Bronchial epithelial cell (primary cell): ENCODE measurements at regions not wholly inside any gene's neighbourhood (a gene's known extent, or its start where the extent isn't known, plus 50 kb on each side); places are given as distances from the start of the nearest gene placed in this dataset.

ENCODE experiments used
- DNase-seq: peaks from one replicate; pipeline ENCODE4 v3.0.0-alpha.2; 2010; ENCODE audit warnings: low read depth
- FAIRE-seq: peaks from 2 replicates; lab custom pipeline; 2011; peaks lifted over from hg19 to GRCh38; lab: Jason Lieb, UNC
- H3K27me3 ChIP-seq: 2 replicates; pipeline ENCODE4 v1.5.1; 2011; ENCODE audit warnings: low read length; ENCODE audit not compliant: control insufficient read depth, insufficient read depth
- H3K36me3 ChIP-seq: 2 replicates; pipeline ENCODE4 v1.5.1; 2011; ENCODE audit warnings: low read length; ENCODE audit not compliant: control insufficient read depth, insufficient read depth
- H3K4me3 ChIP-seq: 2 replicates; pipeline ENCODE4 v1.5.1; 2011; ENCODE audit warnings: mild to moderate bottlenecking, low read depth, low read length, control low read depth
- CTCF ChIP-seq: IDR thresholded peaks from 2 replicates; pipeline ENCODE4 v1.5.1; 2011; ENCODE audit warnings: mild to moderate bottlenecking, moderate library complexity, low read length, control low read depth, inconsistent platforms; ENCODE audit not compliant: insufficient read depth, severe bottlenecking

DNA sequence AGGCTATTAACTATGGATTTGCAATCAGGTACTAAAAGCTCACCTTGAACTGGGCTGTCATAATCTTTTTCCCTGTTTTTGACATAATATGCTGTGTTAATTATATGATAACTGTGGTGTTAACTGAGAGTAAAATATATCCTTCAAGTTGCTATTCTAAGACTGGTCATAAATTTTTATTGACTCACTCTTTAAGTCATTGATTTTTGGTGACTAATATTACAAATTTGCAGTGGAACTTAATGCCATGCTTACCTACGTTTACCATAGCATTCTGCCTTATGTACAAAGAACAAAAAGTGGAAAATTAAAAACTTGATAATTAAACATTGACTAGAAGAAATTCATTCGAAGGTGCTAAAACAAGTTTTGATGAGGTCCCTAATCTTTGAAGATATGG is 872.4 kb downstream of the BRINP3 start:
- FAIRE-seq: no peak
- TF ChIP-seq CTCF: no peak
- Histone ChIP-seq H3K4me3 (no peak overlapping the region), H3K36me3 (no peaks in the 10 kb centered on the region), H3K27me3 (no peaks in the 10 kb centered on the region)
- DNase-seq: peak; percentile 58

- no peak for TF ChIP-seq CTCF
- FAIRE-seq (no peak), DNase-seq (peak; percentile 30)
- no peaks in the 10 kb centered on the region for H3K36me3 ChIP-seq
- no peaks in the 10 kb centered on the region for H3K27me3 ChIP-seq
- no peak overlapping the region for H3K4me3 ChIP-seq
Measured at GRCh38 chr1:189606047-189606446, 871.6 kb downstream of the BRINP3 start.

GRCh38 chr1:189606795-189607476 is 870.7 kb downstream of the BRINP3 start:
- no peak for TF ChIP-seq CTCF
- DNase-seq (peak; percentile 89), FAIRE-seq (no peak)

DNA sequence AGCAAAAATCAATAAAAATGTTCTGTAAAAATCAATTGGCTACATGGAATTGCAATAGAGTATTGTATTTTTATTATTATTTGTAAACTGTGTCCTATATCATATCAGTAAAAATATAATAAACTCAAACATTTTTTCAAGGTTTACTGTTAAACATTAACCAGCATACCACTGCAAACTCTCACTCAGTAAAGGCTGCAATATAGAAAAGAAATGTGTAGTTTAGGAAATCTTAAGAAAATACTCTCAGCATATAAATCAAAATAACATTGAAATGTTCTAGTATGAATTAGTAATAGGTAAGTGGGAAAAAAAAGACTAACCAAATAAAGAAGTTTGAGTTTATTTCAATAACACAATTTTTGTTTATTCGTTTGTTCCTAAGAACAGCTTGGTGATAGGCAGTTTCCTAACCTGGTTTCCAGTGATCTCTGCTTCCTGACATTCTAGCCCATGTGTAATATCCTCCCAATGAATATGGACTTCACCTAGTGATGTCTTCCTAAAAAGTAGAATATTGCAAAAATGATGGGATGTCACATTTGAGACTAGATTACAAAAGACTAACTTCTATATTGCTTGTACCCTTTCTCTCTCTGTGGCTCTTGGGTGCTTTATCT is 870.1 kb downstream of the BRINP3 start:
- no peak for FAIRE-seq
- Histone ChIP-seq H3K27me3 (no peaks in the 10 kb centered on the region), H3K36me3 (no peaks in the 10 kb centered on the region), H3K4me3 (no peak overlapping the region)
- no peak for TF ChIP-seq CTCF
- no peak for DNase-seq

More at GRCh38 chr1:189606795-189607476, 870.7 kb downstream of the BRINP3 start:
- Histone ChIP-seq H3K36me3 (no peaks in the 10 kb centered on the region), H3K27me3 (no peaks in the 10 kb centered on the region), H3K4me3 (no peak overlapping the region)

DNA sequence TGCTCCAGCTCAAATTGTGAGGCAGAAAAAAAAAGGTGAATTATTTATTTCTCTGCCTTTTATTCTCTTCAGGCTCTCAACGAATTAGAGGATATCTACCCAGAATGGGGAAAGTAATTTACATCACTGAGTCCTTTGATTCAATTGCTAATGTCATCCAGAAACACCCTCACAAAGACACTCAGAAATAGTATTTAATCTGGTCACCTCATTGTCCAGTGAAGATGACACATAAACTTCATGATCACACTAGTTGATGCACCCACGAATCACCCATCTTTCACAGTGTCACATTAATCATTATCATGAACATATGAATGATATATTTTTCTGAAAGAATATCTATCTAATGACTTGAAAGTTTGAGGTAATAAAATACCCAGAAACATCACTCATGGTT is 868.5 kb downstream of the BRINP3 start:
- Histone ChIP-seq H3K36me3 (no peaks in the 10 kb centered on the region), H3K4me3 (no peak overlapping the region), H3K27me3 (no peaks in the 10 kb centered on the region)
- DNase-seq (peak; percentile 5), FAIRE-seq (no peak)
- no peak for TF ChIP-seq CTCF
